HG03108 (cell line): ENCODE measurements at regions not wholly inside any gene's neighbourhood (a gene's known extent, or its start where the extent isn't known, plus 50 kb on each side); places are given as distances from the start of the nearest gene placed in this dataset.

Experiments
- ATAC-seq: cut with Tn5 transposase; IDR thresholded peaks from one replicate; pipeline ENCODE4 v1.9.1; 2021; ENCODE audit warnings: moderate library complexity; ENCODE audit not compliant: unreplicated experiment

DNA sequence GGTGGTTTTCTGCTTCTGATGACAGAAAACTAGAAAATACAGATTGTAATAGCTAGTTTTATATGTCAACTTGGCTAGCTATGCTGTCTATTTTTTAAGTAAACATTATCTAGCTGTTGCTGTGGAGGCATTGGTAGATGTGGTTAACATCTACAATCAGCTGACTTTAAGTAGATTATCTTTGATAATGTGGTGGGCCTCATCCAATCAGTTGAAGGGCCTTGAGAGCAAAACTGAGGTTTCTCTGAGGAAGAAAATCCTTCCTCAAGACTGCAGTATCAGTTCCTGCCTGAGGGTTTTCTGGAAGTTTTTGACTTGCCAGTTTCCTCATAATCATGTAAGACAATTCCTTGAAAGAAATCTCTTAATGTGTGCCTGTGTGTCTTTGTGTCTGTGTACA, 75.9 kb upstream of the SPHKAP start:
- no peak for ATAC-seq

GRCh38 chr2:228253752-228254151, 72.3 kb upstream of the SPHKAP start:
- ATAC-seq = no peak

DNA sequence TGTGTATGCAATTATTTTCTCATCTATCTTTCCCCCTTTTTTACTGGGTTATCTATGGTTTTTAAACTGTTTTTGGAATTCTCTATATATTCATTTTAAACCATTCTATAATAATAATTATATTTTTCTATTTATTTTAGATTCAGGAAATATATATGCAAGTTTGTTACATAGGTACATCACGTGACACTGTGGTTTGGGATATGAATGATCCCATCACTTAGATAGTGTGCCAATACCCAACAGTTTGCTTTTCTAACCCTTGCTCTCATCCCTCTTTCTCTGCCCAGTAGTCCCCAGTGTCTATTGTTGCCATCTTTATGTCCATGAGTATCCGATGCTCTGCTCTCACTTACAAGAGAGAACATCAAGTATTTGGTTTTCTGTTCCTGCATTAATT, 65.8 kb upstream of the SPHKAP start:
- no peak for ATAC-seq

- ATAC-seq = no peak
Observed at GRCh38 chr2:228245601-228246000, 64.1 kb upstream of the SPHKAP start.

GRCh38 chr2:228242591-228242990, 61.1 kb upstream of the SPHKAP start:
- no peak for ATAC-seq

DNA sequence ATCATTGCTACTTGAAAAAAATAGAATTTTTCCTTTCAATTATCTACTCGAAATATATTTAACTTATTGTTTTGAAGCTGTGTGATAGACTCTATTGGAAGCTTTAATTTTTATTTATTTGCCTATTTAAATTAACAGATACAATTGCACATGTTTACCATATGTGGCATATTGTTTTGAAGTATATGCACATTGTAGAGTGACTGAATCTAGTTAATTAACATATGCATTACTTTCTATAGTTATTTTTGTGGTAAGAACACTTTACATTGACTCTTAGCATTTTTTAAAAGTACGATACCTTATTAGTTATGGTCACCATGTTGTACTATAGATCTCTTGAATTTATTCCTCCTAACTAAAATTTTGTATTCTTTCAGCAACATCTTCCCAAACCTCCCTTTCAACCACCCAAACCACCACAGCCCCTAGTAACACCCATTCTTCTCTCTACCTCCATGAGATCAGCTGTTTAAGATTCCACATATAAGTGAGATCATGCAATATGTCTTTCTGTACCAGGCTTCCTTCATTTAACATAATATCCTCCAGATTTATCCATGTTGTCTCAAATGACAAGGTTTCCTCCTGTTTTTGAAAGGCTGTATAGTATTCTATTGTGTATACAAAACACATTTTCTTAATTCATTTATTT, 58.5 kb upstream of the SPHKAP start:
- no peak for ATAC-seq

GRCh38 chr2:228239207-228239906, 57.9 kb upstream of the SPHKAP start:
- no peak for ATAC-seq
